ENCODE measurements at regions not wholly inside any gene's neighbourhood (a gene's known extent, or its start where the extent isn't known, plus 50 kb on each side); places are given as distances from the start of the nearest gene placed in this dataset.

GRCh38 chr5:104785097-104785496 is 1222.5 kb upstream of the NUDT12 start:
- TF ChIP-seq POLR2AphosphoS5 (IDR thresholded peaks at IDR 0.05; ENCODE audit: borderline replicate concordance, low read depth, low read length): no peak
- no peak for TF ChIP-seq FOXP2 (optimal IDR thresholded peaks at IDR 0.05; ENCODE audit: control extremely low read depth, extremely low read length, insufficient read depth)
- no peak for TF ChIP-seq EZH2 (IDR thresholded peaks at IDR 0.05)

Measured in SK-N-MC (cell line).